ENCODE measurements at regions not wholly inside any gene's neighbourhood (a gene's known extent, or its start where the extent isn't known, plus 50 kb on each side); places are given as distances from the start of the nearest gene placed in this dataset.
"Not testable (repeated sequence)": the region's sequence is repeated elsewhere in the genome, so short reads cannot be mapped to it uniquely, and the experiment has no call there.

GRCh38 chr5:104018299-104018698 lies 455.7 kb upstream of the NUDT12 start:
- intact Hi-C loops (cut with DNase I, micrococcal nuclease) = no loop called here
- Mint-ChIP-seq H3K4me3 (no peak overlapping the region), H3K27ac (no peak overlapping the region), H3K9me3 (ENCODE audit: low read depth) (peaks cover 10% of the 10 kb centered on the region), H3K27me3 (no peaks in the 10 kb centered on the region), H3K36me3 (ENCODE audit: low read depth) (no peaks in the 10 kb centered on the region), H3K4me1 (no peaks in the 10 kb centered on the region)
- DNase-seq (no peak), ATAC-seq (no peak)
- CTCF ChIA-PET = interaction anchor here (1.3 kb wide), 1 partner anchor 18 kb away, joined by 3 read pairs; no protein-coding TSS in a partner anchor
- POLR2A ChIA-PET = no interaction called here

DNA sequence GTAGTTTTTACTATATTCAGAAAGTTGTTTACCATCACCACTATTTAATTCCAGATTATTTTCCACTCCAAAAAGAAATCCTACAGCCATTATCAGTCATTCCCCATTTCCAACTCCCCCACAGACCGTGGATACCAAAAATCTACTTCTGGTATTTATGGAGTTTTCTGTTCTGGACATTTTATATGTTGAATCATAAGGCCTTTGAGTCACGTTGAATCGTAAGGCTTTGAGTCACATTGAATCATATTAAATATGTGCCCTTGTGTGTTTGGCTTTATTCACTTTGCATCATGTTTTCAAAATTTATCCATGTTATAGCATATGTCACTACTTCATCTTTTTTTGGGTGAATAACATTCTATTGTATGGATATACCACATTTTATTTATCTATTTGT lies 454.1 kb upstream of the NUDT12 start:
- intact Hi-C loops (cut with DNase I, micrococcal nuclease) = no loop called here
- no peak overlapping the region for H3K4me3 Mint-ChIP-seq
- no peak overlapping the region for H3K27ac Mint-ChIP-seq
- DNase-seq (no peak), ATAC-seq (no peak)
- no peaks in the 10 kb centered on the region for H3K27me3 Mint-ChIP-seq
- ChIA-PET POLR2A (no interaction called here), CTCF (no interaction called here)
- H3K9me3 Mint-ChIP-seq (ENCODE audit: low read depth) = peaks cover 11% of the 10 kb centered on the region
- H3K4me1 Mint-ChIP-seq = no peaks in the 10 kb centered on the region
- H3K36me3 Mint-ChIP-seq (ENCODE audit: low read depth) = no peaks in the 10 kb centered on the region

GRCh38 chr5:104015765-104016164 lies 453.2 kb upstream of the NUDT12 start:
- no peak overlapping the region for H3K27ac Mint-ChIP-seq
- H3K4me3 Mint-ChIP-seq = no peak overlapping the region
- intact Hi-C loops (cut with DNase I, micrococcal nuclease) = no loop called here
- no peak for ATAC-seq
- peaks cover 13% of the 10 kb centered on the region for H3K9me3 Mint-ChIP-seq (ENCODE audit: low read depth)
- DNase-seq = no peak
- no peaks in the 10 kb centered on the region for H3K27me3 Mint-ChIP-seq
- POLR2A ChIA-PET = no interaction called here
- H3K36me3 Mint-ChIP-seq (ENCODE audit: low read depth) = no peaks in the 10 kb centered on the region
- H3K4me1 Mint-ChIP-seq = no peaks in the 10 kb centered on the region
- CTCF ChIA-PET = no interaction called here

DNA sequence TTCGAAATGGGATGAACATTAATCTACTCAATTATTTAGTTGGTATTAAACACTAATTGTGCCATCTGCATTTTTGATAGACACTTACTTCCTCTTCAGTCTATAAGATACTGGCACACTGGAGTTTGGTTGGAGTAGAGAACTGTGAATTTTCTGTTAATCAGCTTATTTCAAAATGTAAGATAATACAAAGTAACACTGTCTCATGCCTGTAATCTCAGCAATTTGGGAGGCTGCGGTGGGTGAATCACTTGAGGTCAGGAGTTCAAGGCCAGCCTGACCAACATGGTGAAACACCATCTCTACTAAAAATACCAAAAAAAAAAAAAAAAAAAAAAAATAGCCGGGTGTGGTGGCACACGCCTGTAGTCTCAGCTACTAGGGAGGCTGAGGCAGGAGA lies 440.2 kb upstream of the NUDT12 start:
- DNase-seq; H3K4me1 Mint-ChIP-seq; H3K27ac Mint-ChIP-seq; CTCF ChIA-PET; H3K27me3 Mint-ChIP-seq; intact Hi-C loops (cut with DNase I, micrococcal nuclease); H3K4me3 Mint-ChIP-seq; POLR2A ChIA-PET; H3K9me3 Mint-ChIP-seq (ENCODE audit: low read depth); ATAC-seq; H3K36me3 Mint-ChIP-seq (ENCODE audit: low read depth): not testable (repeated sequence)

- Mint-ChIP-seq H3K9me3 (ENCODE audit: low read depth) (peaks cover 2% of the 10 kb centered on the region), H3K4me1 (no peaks in the 10 kb centered on the region), H3K27ac (no peak overlapping the region), H3K27me3 (no peaks in the 10 kb centered on the region), H3K36me3 (ENCODE audit: low read depth) (no peaks in the 10 kb centered on the region), H3K4me3 (no peak overlapping the region)
- ChIA-PET CTCF (interaction anchor here (0.7 to 1.0 kb wide), 2 partner anchors 18 to 27 kb away, joined by 3 read pairs; no protein-coding TSS in a partner anchor), POLR2A (no interaction called here)
- DNase-seq (no peak), ATAC-seq (no peak)
- intact Hi-C loops (cut with DNase I, micrococcal nuclease) = no loop called here
These were observed 438.5 kb upstream of the NUDT12 start for GRCh38 chr5:104001136-104001535.

DNA sequence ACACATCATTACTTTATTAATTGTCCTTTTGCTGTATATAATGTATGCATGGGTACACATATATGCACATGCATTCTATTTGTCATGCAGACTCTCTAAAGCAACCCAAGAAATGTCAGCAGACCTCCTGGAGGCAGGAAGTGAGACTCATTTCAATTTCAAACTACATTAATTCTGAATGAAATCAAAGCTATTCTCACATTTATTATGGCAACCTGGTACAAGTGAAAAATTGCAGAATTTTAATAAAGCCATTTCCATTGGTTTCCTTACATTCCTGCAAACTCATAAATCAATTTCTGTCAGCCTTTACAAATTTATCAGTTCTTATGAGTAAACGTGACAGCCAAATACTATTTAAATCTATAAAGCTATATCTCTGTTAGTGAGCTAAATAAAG lies 430.4 kb upstream of the NUDT12 start:
- Mint-ChIP-seq H3K27me3 (no peaks in the 10 kb centered on the region), H3K27ac (no peak overlapping the region), H3K4me1 (no peaks in the 10 kb centered on the region), H3K4me3 (no peak overlapping the region), H3K36me3 (ENCODE audit: low read depth) (no peaks in the 10 kb centered on the region), H3K9me3 (ENCODE audit: low read depth) (peaks cover 2% of the 10 kb centered on the region)
- no peak for ATAC-seq
- intact Hi-C loops (cut with DNase I, micrococcal nuclease) = no loop called here
- CTCF ChIA-PET = interaction anchor here (0.5 to 0.8 kb wide), 2 partner anchors 50 to 387 kb away, joined by 3 read pairs; no protein-coding TSS in a partner anchor
- POLR2A ChIA-PET = no interaction called here
- DNase-seq = no peak

GRCh38 chr5:103990064-103990463 lies 427.5 kb upstream of the NUDT12 start:
- Mint-ChIP-seq H3K4me1 (no peaks in the 10 kb centered on the region), H3K36me3 (ENCODE audit: low read depth) (no peaks in the 10 kb centered on the region), H3K27ac (no peak overlapping the region), H3K9me3 (ENCODE audit: low read depth) (peaks cover 3% of the 10 kb centered on the region), H3K27me3 (no peaks in the 10 kb centered on the region), H3K4me3 (no peak overlapping the region)
- no peak for ATAC-seq
- intact Hi-C loops (cut with DNase I, micrococcal nuclease) = no loop called here
- DNase-seq = no peak
- ChIA-PET CTCF (no interaction called here), POLR2A (no interaction called here)

DNA sequence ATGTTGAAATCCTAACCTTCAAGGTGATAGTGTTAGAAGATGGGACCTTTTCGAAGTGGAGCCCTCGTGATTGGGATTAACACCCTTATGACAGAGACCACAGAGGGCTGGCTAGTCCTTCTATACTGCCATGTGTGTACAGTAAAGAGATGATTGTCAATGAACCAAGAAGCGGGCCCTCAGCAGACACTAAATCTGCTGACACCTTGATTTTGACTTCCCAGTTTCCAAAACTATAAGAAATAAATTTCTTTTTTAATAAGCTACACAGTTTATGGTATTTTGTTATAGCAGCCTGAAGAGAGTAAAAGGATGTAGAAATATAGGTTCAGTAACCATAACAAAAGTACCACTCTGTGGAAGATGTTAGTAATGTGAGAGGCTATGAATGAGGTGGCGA lies 419.0 kb upstream of the NUDT12 start:
- ChIA-PET POLR2A (no interaction called here), CTCF (no interaction called here)
- intact Hi-C loops (cut with DNase I, micrococcal nuclease) = no loop called here
- Mint-ChIP-seq H3K4me1 (no peaks in the 10 kb centered on the region), H3K9me3 (ENCODE audit: low read depth) (peaks cover 3% of the 10 kb centered on the region), H3K27me3 (no peaks in the 10 kb centered on the region), H3K27ac (no peak overlapping the region), H3K4me3 (no peak overlapping the region), H3K36me3 (ENCODE audit: low read depth) (no peaks in the 10 kb centered on the region)
- DNase-seq (no peak), ATAC-seq (no peak)

GRCh38 chr5:103973669-103974068 lies 411.1 kb upstream of the NUDT12 start:
- Mint-ChIP-seq H3K4me1 (no peaks in the 10 kb centered on the region), H3K9me3 (ENCODE audit: low read depth) (peaks cover 8% of the 10 kb centered on the region), H3K4me3 (no peak overlapping the region), H3K27ac (no peak overlapping the region), H3K27me3 (no peaks in the 10 kb centered on the region), H3K36me3 (ENCODE audit: low read depth) (no peaks in the 10 kb centered on the region)
- intact Hi-C loops (cut with DNase I, micrococcal nuclease) = no loop called here
- ChIA-PET POLR2A (no interaction called here), CTCF (no interaction called here)
- DNase-seq (no peak), ATAC-seq (no peak)

DNA sequence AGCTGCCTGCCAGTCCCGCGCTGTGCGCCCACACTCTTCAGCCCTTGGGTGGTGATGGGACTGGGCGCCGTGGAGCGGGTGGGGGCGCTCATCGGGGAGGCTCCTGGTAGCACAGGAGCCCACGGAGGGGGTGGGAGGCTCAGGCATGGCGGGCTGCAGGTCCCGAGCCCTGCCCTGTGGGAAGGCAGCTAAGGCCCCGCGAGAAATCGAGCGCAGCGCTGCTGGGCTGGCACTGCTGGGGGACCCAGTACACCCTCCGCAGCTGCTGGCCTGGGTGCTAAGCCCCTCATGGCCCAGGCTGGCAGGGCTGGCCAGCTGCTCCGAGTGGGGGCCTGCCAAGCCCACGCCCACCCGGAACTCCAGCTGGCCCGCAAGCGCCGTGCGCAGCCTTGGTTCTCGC lies 403.7 kb upstream of the NUDT12 start:
- CTCF ChIA-PET; intact Hi-C loops (cut with DNase I, micrococcal nuclease); H3K36me3 Mint-ChIP-seq (ENCODE audit: low read depth); H3K4me3 Mint-ChIP-seq; H3K27me3 Mint-ChIP-seq; H3K27ac Mint-ChIP-seq; DNase-seq; H3K4me1 Mint-ChIP-seq; ATAC-seq; POLR2A ChIA-PET: not testable (repeated sequence)
- H3K9me3 Mint-ChIP-seq (ENCODE audit: low read depth) = peaks cover 19% of the 10 kb centered on the region

DNA sequence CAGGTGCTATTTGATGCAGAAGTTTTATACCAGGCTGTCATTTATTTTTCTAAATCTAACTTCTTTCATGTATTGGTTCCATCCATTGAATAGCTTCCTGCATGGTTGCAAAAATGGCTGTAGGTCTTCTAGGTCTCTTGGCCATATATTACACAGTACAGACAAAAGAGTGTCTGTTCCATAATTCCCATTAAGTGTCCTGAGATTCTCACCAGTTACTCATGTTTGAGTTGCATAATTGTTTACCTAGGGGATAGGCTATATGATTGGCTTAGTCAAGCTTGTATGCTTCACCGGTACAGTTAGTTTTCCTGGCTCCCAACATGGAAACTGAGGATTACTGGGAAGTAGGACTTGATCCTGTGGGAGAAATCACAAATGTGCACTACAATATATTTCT lies 399.4 kb upstream of the NUDT12 start:
- POLR2A ChIA-PET = no interaction called here
- ATAC-seq = no peak
- no peaks in the 10 kb centered on the region for H3K36me3 Mint-ChIP-seq (ENCODE audit: low read depth)
- H3K27me3 Mint-ChIP-seq = no peaks in the 10 kb centered on the region
- DNase-seq = no peak
- H3K9me3 Mint-ChIP-seq (ENCODE audit: low read depth) = peaks cover 20% of the 10 kb centered on the region
- no peak overlapping the region for H3K4me3 Mint-ChIP-seq
- no peak overlapping the region for H3K27ac Mint-ChIP-seq
- H3K4me1 Mint-ChIP-seq = no peaks in the 10 kb centered on the region
- CTCF ChIA-PET = no interaction called here
- intact Hi-C loops (cut with DNase I, micrococcal nuclease) = no loop called here

- H3K4me1 Mint-ChIP-seq = no peaks in the 10 kb centered on the region
- no peak overlapping the region for H3K27ac Mint-ChIP-seq
- no peak for ATAC-seq
- no peaks in the 10 kb centered on the region for H3K36me3 Mint-ChIP-seq (ENCODE audit: low read depth)
- H3K9me3 Mint-ChIP-seq (ENCODE audit: low read depth) = peaks cover 15% of the 10 kb centered on the region
- CTCF ChIA-PET = no interaction called here
- no peak overlapping the region for H3K4me3 Mint-ChIP-seq
- no peaks in the 10 kb centered on the region for H3K27me3 Mint-ChIP-seq
- intact Hi-C loops (cut with DNase I, micrococcal nuclease) = no loop called here
- DNase-seq = no peak
- POLR2A ChIA-PET = no interaction called here
These were observed 391.2 kb upstream of the NUDT12 start for GRCh38 chr5:103953601-103954382.

DNA sequence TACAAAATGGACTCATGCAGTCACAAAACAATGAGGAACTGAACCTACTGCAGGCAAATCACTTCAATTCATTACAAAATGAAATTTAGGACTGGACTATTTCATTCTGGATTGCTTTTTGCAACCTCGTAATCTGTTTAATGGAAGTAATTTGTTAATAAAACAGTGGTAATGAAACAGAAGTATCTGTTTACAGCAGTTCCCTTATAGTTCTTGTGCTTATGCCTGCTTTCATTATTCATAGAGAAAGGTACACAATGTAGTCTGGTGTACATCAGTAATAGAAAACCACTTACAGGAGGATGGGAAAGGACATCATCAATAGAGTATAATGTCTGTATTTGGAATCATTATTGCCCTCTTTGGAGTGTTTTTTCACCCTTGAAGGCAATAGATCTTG lies 389.2 kb upstream of the NUDT12 start:
- ChIA-PET CTCF (no interaction called here), POLR2A (no interaction called here)
- ATAC-seq (no peak), DNase-seq (no peak)
- Mint-ChIP-seq H3K27me3 (no peaks in the 10 kb centered on the region), H3K27ac (no peak overlapping the region), H3K4me3 (no peak overlapping the region), H3K9me3 (ENCODE audit: low read depth) (peaks cover 7% of the 10 kb centered on the region), H3K36me3 (ENCODE audit: low read depth) (no peaks in the 10 kb centered on the region), H3K4me1 (no peaks in the 10 kb centered on the region)
- intact Hi-C loops (cut with DNase I, micrococcal nuclease) = no loop called here
